Stimulated activated CD4-positive, alpha-beta T cell treated with anti-CD3 and anti-CD28 coated beads, Interleukin-4, amount 100 ng/mL, for 48 hours (primary cell): ENCODE measurements at regions not wholly inside any gene's neighbourhood (a gene's known extent, or its start where the extent isn't known, plus 50 kb on each side); places are given as distances from the start of the nearest gene placed in this dataset.

ENCODE experiments used
- DNase-seq, 2 donors: peaks; one replicate each; pipeline ENCODE4 v3.0.0-alpha.2; 2020; ENCODE audit warnings: low read depth in 2 of 2

DNA sequence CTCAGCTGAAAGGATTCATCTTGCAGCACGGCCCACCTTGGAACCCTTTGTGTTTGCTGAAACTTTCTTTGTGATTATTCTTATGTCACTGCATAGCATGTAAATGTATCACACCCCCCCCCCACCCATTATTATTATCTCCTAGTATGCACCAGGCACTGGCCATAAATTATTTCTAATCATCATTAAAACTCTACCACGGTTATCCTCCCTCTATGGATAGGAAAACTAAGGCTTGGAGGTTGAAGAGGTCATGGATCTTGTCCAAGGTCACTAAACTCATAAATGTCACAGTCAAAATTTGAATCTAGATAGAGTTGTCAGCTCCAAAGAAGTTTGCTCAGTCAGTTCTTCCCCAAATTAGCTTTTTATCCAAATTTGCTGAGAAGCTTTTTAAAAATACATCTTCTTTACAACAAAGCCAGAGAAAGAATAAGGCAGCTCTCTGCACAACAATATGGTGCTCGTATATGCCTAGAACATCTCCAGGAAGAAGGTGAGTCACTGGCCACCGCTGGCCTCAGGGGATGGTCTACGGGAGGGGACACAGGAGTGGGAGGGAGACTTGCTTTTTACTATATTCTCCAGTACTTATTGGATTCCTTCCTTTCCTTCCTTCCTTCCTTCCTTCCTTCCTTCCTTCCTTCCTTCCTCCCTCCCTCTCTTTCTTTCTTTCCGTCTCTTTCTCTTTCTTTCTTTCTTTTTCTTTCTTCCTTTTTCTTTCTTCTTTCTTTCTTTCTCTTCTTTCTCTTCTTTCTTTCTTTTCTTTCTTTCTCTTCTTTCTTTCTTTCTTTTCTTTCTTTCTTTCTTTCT is 134.5 kb downstream of the VEGFA start:
- no peak for DNase-seq

GRCh38 chr6:43903739-43904290 is 133.8 kb downstream of the VEGFA start:
- no peak for DNase-seq

DNA sequence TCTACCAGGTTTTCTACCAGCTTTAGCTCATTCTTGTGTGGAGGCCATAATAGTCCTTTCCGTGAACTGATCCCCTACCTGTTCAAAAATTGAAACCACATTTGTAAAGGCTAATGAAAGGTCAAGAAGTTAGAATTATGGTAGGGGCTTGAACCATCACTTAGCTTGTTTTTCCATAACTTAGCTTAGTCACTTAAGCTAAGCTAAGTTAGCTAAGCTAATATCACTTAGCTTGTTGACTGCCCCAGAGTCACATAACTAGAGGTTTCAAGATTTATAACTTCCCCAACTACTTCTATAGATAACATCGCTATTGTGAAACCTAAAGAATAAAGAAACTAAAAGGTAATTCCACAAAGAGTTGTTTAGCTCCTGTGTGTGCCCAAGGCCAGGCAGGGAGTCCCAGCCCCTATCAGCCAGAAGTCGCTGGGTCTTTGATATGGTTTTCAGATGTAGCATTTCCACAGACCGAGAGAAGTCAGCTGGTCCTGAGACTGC is 131.8 kb downstream of the VEGFA start:
- no peak for DNase-seq

- DNase-seq, result no peak
Measured at GRCh38 chr6:43900916-43901732, 131.1 kb downstream of the VEGFA start.

DNA sequence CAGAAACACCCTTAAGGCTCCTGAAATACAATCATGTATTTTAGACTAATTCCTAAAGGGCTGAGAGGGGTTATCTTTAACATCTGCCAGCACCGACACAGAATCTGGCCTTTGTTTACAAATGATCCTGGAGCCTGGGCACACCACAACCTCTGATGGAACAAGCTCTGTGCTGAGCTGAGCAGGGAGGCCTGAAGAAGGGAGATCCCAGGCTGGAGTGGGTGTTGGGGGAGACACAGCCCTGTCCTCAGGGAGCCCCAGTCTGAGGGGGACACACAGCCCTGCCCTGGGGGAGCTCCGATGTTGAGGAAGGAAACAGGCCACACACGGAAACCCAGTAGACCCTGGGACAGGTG is 130.5 kb downstream of the VEGFA start:
- no peak for DNase-seq

DNA sequence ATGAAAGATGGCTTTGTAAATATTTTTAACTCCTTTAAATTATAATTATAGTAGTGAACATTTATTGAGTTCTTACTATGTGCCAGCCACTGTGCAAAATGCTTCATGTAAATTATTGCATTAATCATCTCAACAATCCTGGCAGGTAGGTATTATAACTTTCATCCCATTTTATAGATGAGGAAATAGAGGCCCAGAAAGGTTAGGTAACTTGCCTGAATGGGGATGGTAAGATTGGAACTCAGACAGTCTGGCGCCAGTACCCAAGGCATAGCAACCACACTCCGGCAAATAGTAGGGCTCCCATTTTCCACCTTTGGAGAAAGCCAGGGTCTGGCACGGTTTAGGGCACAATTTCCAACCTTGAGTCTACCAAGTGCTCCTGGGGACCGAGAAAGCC is 129.8 kb downstream of the VEGFA start:
- no peak for DNase-seq

GRCh38 chr6:43898358-43899131 is 128.5 kb downstream of the VEGFA start:
- no peak for DNase-seq

- DNase-seq, result no peak
Measured at GRCh38 chr6:43897571-43898302, 127.7 kb downstream of the VEGFA start.

- no peak for DNase-seq
Measured at GRCh38 chr6:43896329-43897255, 126.6 kb downstream of the VEGFA start.

- no peak for DNase-seq
Measured at GRCh38 chr6:43895656-43896328, 125.8 kb downstream of the VEGFA start.

GRCh38 chr6:43893073-43893472 is 123.1 kb downstream of the VEGFA start:
- no peak for DNase-seq

GRCh38 chr6:43891072-43891870 is 121.3 kb downstream of the VEGFA start:
- no peak for DNase-seq

GRCh38 chr6:43890197-43891062 is 120.4 kb downstream of the VEGFA start:
- no peak for DNase-seq

DNA sequence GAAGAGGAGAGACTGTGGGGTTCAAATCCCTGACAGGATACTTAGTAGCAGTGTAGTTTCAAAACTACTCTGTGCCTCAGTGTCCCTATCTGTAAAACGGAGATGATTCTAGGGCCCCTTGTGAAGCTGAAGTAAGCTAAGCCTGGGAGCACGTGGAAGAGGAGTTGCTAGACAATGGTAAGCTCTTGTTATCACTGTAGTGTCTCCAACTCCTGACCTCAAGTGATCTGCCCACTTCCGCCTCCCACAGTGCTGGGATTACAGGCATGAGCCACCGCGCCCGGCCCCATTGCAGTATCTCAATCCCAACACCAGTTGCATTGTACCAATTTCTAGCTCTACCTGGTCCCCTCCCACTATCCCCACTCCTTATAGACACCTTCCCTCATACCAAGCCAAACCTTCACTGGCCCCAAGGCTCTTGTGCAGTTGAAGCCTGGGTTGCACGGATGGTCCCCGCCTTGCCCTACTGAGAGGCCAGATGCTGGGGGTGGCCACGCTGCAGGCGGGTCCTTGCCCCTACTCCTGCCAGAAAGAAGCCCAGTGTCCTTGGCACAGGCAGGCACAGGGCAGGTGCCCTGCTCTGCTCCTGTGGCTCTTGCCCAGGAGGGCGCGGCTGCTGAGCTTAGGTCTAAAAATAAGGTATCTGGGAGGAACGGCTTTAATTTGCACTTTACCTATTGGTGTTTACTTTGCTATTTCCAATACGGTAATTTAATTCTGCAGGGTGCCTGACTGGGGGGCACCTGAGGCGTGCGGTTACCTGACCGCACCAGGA is 118.1 kb downstream of the VEGFA start:
- no peak for DNase-seq

GRCh38 chr6:43887340-43887858 is 117.4 kb downstream of the VEGFA start:
- no peak for DNase-seq

DNA sequence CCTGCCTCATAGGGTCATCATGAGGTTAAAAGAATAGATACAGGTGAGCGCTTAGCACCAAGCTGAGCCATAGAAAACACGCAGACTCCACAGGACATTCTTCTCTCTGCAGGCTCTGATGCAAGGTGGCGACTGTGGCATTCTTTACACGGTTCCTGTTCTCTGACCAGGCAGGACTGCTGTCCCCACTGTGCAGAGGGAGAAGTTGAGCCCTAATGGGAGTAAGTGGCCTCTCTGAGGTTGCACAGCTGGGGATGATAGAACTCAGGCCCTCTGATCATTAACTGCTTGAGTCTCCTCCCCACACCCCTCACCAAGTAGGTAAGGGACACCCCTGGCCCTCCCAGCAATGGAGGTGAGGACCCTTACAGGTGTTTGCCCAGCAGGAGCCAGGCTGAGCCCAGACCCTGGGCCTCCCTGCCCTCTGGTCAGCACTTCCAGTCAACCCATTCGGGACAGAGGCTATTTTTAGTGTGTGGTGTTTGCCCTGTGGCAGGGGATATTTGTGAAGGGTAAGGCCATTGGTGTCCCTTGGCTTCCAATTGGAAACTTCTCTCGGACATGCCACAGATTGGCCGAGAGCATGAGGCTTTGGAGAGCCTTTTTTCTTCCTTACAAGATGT is 116.8 kb downstream of the VEGFA start:
- DNase-seq, result no peak
